ENCODE measurements at regions not wholly inside any gene's neighbourhood (a gene's known extent, or its start where the extent isn't known, plus 50 kb on each side); places are given as distances from the start of the nearest gene placed in this dataset.

DNA sequence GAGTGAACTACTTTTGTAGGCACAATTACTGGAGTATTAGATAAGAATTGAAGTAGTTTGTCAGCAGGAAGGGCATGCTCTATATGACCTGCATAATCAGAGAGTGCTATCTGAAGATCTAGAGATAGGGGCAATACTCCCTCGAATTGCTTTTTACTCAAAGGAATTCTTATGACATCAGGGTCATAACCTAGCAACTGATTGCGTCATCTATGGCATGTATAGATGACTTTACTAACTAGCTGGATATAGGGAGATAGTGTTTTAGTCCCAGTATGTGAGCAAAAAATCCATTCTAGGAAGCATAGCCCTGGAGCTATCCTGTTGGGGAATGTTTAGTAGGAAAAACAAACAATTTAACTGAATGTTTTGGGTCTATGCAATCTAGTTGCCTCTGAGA is 109.5 kb upstream of the ZNF267 start:
- TF ChIP-seq, protein P1, sequence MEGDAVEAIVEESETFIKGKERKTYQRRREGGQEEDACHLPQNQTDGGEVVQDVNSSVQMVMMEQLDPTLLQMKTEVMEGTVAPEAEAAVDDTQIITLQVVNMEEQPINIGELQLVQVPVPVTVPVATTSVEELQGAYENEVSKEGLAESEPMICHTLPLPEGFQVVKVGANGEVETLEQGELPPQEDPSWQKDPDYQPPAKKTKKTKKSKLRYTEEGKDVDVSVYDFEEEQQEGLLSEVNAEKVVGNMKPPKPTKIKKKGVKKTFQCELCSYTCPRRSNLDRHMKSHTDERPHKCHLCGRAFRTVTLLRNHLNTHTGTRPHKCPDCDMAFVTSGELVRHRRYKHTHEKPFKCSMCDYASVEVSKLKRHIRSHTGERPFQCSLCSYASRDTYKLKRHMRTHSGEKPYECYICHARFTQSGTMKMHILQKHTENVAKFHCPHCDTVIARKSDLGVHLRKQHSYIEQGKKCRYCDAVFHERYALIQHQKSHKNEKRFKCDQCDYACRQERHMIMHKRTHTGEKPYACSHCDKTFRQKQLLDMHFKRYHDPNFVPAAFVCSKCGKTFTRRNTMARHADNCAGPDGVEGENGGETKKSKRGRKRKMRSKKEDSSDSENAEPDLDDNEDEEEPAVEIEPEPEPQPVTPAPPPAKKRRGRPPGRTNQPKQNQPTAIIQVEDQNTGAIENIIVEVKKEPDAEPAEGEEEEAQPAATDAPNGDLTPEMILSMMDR (IDR thresholded peaks at IDR 0.05; ENCODE audit: low read length), result no peak
- TF ChIP-seq EZH2 (optimal IDR thresholded peaks at IDR 0.05; ENCODE audit: low read depth, low read length) (no peak), EZH2phosphoT487 (IDR thresholded peaks at IDR 0.05; ENCODE audit: low read length) (no peak)
